DMS79 (cell line): ENCODE measurements at regions not wholly inside any gene's neighbourhood (a gene's known extent, or its start where the extent isn't known, plus 50 kb on each side); places are given as distances from the start of the nearest gene placed in this dataset.

Experiments
- DNase-seq: peaks from one replicate; lab custom pipeline; 2025; lab: John Stamatoyannopoulos, UW

DNA sequence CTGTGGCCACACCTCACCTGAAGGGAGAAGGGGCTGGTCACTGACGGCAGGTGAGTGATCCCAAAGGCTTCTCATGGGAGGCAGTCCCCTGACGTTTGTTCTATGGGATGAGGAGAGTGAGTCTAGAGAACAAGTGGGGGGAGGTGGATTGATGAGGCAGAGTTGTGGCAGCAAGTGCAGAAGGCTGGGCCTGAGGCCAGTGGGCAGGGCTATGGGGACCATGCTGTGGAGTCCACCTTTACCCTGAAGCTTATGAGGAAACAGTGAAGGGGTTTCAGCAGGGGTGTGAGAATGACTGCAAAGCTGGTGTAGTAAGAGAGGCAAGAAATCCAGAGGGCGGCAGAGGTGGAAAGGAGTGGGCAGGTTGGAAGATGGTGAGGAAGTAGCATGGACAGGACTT is 96.9 kb upstream of the PFN2 start:
- no peak for DNase-seq

DNA sequence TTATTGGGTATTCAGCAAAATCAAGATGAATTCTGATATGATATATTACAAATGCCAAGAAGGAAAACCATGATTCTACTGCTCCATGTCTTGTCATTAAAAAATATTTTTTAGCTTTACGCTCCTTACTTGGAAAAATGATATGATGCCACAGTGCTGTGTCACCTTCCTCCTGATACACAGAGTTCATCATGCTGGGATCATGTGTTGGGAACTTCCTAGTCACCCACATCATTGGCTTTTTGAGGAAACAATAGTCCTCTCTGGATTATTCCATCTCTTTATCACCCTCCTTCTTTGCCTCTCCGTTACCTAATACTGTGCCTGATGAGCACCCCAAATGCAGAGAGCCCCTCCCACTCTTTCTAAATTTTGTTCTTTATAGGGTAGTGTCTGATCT is 94.3 kb upstream of the PFN2 start:
- no peak for DNase-seq

DNA sequence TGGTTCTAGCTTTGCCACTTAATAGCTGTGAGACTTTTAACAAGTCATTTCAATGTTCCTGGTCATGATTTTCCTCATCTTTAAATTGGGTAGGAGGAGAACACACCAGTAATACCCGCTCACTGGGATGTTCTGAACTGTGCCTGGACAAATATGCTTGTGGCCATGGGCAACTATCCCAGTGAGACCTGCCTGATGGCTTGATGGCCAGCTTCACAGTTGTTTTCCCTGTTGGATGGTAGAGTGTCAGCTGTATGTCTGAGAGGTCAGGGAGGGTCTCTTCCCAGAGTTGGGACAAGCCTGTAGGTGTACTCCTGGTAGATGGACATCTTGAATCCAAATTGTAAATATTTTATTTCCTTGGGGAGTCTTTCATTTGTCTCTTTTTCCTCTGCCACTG is 92.5 kb upstream of the PFN2 start:
- DNase-seq: no peak

DNA sequence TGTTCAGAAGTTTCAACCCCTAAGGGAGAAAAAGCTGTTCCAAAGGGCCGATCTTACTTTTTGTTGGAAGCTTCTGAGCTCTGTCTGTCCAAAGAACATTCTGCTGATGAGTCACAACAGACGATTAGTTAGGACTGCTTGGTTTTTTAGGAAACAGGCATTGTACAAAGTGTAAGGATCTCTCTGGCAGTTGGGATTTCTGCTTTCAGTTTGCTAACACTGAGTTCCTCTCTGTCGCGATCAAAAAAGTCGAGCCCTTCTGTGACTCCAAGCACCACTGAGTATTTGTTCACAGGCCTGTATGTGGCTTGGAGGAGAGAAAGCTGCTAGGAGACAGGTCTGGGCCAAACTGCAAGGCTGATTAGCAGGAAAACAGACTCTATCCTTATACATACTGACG is 91.8 kb upstream of the PFN2 start:
- no peak for DNase-seq

DNA sequence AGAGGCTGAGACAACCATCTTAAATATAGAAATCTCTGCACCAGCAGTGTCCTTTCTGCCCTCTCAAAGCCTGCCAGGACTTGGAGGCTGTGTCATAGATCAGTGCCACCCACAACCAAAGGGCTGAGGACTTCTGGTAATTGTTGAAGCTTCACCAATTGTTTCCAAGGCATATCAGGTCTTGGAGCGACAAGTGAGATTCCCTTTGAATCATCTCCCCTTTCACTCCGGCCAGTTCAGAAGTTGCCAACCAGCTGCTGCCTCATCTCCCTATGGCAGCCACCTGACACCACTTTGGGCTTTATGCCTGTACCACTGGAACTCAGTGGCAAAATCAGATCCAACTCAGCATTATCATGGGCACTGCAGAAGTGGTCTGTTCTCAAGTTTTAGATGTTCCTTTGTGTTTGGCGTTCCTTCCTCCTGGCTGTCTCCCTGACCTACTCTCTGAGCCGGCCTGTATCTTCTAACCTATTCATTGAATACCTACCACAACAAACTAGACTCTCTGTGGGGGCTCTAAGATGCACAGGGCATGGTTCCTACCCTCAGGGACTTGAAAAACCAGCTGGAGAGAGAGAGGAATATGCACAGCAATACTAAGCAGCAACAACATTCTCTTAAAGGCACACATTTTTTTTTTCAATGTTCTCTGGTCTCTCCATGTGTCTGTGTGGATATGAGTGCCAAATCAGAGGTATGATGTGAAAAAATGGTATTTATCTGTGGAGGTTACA is 90.8 kb upstream of the PFN2 start:
- no peak for DNase-seq

DNA sequence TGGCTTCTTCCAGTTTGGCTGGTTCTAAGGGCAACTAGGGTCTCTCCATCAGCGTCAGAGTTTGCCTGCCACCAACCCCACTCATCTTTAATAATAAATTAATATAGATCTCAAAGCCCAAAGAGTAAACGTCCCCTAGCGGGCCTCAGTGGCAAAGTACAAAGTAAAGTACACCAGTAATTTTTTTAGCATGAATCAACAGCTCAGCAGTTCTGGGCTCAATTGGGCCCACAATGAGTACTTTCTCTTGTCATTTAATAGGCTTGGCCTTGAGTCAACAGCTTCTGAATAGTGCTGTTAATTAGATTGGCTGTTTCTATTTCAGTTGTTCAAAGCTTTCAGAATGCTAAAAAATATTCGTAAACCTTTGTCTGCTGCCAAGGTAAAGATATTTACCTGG is 89.0 kb upstream of the PFN2 start:
- DNase-seq: peak; percentile 81

DNA sequence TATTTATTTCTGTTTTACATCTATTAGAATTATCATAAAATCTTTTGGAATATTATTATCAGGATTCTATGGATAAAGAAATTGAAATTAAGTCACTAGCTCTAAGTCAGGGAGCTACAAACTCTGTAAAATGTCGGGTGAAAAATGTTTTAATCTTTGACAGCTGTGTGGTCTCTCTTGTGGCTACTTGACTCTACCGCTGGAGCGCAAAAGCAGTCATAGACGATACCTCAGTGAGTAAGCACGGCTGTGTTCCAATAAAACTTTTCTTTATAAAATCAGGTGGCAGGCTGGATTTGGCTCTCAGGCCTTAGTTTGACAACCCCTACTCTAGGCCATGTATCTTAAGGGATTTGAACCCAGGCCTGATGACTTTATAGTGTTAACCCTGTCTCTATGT is 88.5 kb upstream of the PFN2 start:
- peak; percentile 61 for DNase-seq

DNA sequence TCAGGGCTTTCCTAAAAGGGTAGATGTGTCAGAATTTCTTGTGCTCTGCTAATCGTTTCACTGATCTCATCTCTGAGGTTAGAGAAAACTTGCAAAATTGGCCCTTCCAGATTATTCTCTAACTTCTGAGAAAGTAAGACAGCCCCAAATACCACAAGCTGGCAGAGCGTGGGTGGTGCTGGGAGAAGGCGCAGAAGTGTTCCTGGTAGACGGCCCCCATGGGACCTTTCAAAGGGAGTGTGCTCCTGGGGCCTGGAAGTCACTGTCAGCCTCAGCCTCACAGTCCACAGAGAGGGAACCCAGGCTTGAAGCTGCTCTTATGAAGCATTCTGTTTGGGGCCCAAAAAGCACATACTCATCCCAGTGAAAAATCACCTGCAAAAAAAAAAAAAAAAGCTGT is 86.5 kb upstream of the PFN2 start:
- no peak for DNase-seq

DNA sequence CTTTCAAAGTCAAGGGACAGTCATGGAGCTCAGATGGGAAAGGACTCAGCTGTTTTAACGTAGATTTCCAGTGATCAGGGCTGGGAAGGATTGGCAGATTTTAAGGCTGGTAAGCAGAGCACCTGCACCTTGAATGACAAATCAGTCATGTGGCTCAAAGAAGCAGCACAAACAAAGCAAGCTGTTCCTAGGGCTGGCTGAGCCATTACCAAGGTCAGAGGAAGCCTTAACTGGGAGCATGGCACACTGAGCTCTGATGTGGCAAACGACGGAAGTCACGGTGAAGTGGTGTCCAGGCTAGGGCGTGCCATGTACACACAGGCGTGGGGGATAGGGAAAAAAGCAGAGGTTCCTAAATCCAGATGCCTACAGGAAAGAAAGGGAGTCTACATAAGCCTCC is 84.6 kb upstream of the PFN2 start:
- DNase-seq: no peak

DNA sequence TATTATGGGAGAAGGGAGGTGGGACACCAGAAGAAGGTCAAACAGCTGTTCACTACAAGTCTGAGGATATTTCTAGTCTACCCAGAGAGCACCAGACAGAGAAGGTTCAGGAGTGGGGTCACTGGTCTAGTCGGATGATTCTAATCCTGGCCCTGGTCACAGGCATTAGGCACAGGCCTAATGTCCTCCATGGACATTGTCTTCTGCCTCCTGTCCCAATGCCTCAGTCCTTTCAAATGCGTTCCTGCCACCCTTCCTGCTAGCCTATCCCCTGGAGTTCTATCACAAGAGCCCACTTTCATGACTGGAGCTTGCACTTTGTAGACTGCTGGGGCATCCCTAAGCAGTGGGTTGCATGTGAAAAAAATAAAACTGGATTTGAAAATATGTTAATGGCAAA is 83.9 kb upstream of the PFN2 start:
- no peak for DNase-seq

DNA sequence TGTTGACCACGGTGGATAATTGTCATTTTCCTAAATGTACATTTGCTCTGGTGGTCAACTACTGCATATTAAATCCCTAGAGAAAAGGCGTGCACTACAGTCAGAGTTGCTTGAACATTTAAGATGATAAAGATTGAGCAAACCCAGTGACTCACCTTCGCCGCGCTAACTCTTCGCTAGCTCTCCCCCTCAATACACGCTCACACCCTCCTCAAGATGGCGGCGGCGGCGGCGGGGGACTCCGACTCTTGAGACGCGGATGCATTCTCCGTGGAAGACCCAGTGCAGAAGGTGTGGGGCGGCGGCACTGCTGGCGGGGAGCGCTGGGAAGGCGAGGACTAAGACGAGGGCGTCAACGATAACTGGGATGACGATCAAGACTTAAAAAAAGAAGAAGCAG is 79.8 kb upstream of the PFN2 start:
- no peak for DNase-seq

DNA sequence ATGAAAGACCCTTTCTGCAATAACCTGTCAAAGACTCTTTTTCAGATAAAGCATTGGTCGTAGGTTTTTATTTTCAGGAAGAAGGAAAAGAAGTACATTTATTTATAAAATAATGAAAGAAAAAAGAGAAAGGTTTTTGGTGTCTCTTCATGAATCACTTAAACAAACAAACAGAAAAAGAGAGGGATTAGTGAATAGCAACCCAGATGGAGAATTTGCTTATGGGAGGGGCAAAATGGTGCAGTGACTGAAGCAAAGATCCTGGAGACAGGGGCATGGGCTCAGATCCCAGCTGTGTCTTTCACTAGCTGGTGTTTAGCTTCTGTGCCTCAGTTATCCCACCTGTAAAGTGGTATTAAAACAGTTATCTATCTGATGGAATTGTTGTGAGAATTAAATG is 78.6 kb upstream of the PFN2 start:
- DNase-seq: no peak

DNA sequence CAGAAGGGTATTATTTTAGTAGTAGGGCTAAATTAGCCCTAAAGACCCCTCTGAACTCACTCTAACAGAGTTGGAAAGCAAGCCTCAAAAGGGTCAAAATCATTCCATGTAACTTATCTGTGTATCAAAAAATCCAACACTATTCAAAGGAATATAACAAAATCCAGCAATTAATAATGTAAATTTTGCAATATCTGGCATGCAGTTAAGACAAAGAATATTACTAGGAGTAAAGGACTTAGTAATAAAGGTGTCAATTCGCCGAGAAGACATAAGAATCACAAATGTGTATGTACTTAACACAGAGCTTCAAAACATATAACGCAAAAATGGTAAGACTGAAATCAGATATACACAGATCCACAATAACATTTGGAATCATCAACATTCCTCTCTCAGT is 71.2 kb upstream of the PFN2 start:
- no peak for DNase-seq

DNA sequence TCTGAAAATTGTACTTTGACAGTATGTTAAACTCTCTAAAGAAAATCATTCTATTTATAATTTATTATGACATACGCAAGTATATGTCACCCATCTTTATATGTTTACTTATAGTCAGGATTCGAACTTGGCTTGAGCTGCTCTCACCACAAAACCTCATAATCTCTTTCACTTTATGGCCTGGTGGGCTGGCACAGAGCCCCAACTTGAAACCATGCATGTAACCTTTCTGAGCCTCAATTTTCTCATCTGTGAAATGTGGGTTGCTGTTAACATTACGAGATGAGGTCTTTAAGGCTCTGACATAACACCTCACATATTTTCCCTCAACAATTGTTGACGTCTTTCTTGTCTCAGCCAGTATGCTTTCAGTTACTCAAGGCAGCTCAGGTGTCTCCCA is 69.4 kb upstream of the PFN2 start:
- DNase-seq: no peak

DNA sequence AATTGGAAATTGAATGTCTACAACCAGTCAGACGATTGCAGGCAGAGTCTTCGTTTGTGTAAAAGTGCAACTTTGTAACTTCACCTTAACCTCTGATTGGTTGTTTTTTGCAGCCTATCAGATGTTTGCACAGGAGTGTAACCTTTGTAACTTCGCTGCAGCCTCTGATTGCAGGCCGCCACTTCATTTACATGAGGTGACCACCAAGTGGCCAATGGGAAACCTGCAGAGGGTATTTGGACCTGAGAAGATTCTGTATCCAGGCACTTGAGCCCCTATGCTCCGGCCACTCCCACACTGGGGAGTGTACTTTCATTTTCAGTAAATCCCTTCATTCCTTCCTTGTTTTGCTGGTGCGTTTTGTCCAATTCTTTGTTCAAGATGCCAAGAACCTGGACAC is 68.1 kb upstream of the PFN2 start:
- DNase-seq: no peak

DNA sequence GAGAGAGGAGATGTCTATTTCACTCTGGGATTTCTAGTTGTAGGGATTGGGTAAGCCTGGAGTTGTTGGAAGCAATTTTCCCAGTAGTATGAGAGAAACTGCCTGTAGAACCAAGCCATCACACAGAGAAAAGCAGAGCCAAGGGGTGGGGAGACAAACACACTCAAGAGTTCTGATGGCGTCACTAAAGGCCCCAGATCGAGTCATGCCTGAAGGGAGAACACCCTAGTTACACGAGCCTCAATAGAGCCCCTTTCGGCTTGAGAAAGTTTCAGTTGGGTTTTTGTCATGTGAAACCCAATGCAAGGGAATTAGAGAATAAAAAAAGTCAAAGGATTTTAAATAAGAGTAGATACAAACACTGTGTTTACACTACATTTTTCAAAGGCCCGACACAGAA is 66.1 kb upstream of the PFN2 start:
- DNase-seq: peak; percentile 57

DNA sequence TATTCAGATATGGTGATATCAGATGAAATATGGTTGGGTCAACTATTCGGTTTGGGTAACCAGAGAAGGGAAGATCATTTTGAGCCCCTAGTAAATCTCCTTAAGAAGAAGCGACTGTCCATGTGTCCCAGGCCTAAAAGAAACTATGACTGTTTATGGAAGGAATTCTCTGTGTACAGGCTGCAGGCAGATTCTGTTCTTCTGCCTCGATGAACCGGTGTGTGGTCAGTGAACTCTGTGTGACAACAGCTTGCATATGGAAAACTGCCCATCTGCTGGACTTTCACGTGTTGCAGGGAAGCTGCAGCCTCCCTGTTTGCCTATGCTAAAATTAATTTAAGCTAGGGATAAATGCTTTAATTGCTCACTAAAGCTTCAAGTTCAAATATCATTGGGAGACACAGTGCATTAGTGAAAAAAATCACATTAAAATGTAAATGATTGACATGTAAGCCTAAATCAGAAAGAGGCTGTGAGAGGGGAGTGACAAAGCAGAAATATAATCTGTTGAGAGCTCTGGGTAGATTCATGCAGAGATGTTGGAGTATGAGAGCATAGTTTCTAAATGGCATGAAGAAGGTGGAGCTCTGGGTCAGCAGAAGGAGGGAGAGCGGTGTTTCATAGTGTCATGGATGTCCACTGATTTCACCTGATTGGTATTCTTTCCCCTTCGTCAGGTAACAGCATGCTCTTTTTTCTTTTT is 65.4 kb upstream of the PFN2 start:
- no peak for DNase-seq

DNA sequence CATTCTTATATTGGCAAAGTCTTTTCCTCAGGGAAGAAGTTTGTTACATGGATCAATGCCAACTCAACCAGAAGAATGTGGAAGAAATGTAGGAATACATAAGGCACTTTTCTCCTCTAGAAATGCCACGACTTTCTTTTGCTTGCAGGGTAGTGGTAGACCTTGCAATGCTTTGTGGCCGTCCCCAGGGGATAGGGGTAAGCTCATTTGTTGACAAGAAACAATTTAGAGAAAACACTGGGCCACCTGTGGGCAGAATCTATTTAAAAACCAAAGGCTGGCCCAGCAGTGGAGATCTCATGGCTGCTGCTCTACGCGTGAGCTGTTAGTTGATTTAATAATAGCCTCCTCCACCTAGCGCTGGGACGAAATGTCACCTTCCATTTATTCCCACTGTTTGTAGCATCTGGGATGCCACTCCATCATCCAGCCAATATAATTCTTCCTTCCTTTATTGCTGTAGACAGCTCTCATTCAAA is 64.6 kb upstream of the PFN2 start:
- DNase-seq: no peak

DNA sequence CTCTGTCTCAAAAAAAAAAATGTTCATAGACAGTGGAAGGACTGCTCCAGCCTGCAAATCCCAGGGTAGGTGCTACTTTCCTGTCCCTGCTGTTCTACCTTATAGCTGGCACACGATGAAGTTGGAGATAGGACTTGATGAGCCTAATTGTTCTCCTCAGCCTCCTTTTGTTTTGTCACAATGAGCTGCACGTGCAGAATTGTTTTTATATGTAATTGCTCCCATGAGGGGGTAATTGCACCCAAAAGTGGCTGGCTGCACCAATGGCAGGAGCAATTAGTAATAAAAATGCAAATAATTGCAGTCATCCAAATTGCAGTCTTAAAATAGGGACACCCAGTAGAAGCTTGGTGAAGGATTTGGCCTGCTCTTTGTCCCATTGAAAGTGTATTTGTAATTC is 63.0 kb upstream of the PFN2 start:
- DNase-seq: no peak

DNA sequence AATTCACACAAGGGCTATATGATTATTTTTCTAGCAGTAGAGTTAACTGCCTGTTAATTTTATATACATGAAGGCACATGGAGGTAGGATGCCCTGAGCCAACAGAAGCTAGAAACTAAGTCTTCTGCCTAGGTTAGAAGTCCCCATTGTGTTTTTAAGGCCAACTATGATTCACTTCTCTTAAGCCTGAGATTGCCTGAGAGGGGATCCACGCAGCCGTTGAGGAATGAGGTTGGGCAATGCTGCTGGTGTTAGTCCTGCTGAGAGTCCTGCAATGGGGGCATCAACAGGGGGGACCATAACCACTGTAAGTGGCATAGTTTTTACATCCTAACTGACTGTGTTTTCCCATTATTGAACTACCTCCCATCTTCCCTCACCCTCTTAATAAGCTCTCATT is 60.1 kb upstream of the PFN2 start:
- DNase-seq: no peak

DNA sequence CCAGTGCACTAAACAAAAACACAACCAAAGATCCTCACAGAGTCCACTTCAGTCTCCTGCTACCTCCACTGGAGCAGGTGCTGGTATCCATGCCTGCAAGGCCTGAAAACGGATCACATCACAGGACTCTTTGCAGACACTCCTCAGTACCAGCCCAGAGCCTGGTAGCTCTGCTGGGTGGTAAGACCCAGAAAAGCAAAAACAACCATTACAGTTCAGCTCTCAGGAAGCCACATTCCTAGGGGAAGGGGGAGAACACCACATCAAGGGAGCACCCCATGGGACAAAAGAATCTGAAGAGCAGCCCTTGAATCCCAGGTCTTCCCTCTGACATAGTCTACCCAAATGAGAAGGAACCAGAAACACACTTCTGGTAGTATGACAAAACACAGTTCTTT is 52.5 kb upstream of the PFN2 start:
- no peak for DNase-seq

DNA sequence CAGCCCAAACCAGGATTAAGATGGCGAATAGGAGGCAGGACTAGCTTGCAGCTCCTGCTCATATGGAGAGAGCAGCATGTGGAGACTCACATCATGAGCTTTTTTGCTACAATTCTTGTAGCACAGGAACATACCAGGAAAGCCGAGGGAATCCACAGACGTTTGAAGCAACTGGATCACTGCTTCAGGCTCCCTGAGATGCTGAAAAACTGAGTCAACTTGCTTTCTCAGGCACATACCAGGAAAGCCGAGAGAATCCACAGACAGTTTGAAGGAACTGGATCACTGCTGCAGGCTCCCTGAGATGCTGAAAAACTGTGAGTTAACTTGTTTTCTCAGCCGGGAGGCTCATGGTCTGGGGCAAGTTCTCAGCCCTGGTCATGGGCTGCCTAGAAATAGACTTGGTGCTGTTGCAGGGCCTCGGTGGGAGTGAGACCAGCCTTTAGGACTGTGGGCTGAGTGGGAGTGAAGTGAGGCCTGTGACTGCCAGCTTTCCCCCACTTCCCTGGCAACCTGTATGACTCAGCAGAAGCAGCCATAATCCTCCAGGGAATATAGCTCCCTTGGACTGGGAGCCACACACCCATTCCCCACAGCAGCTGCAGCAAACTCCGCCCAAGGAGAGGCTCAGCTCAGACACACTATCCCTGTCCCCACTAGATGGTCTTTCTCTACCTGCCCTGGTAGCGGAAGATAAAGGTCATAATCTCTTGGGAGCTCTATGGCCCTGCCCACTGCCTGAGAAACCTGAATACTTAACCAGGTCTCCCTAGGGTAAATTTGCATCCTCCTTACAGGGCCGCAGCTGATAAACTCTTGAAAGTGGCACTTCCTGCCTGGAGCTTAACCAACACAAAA is 51.9 kb upstream of the PFN2 start:
- DNase-seq: peak; percentile 30

DNA sequence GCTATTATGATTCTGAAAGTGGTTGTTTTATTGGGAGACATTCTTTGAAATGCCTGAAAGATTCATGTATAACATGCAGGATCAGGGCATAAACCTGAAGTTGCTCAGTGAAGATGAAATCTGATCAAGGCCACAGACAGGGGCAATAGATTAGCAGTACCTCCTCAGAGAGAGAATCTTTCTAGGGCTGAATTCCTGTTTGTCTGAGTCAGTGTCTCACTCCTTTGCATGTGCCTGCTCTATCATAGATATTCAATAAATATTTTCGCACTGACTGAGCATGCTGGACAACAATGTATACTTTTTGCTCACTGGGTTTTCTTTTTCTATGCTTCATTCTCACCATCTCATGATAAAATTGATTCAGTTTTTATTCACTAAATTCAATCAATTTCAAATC is 49.8 kb upstream of the PFN2 start:
- no peak for DNase-seq
